Fibroblast of lung (primary cell): ENCODE measurements at regions not wholly inside any gene's neighbourhood (a gene's known extent, or its start where the extent isn't known, plus 50 kb on each side); places are given as distances from the start of the nearest gene placed in this dataset.

ENCODE experiments used
- DNase-seq, 2 donors: peaks; one replicate each; pipeline versions ENCODE4 v3.0.0 to v3.0.0-alpha.2; 2010; ENCODE audit warnings: low read depth in 2 of 2
- H2AFZ ChIP-seq: 2 replicates; pipeline ENCODE4 v1.5.1; 2012; ENCODE audit warnings: low read length, control low read depth, inconsistent platforms
- H3K27ac ChIP-seq: 2 replicates; pipeline ENCODE4 v1.5.1; 2011; ENCODE audit warnings: low read length, control low read depth; ENCODE audit not compliant: insufficient read depth
- H3K27me3 ChIP-seq: 2 replicates; pipeline ENCODE4 v1.5.1; 2011; ENCODE audit warnings: mild to moderate bottlenecking, low read length; ENCODE audit not compliant: control insufficient read depth, insufficient read depth
- H3K36me3 ChIP-seq: 2 replicates; pipeline ENCODE4 v1.5.1; 2011; ENCODE audit warnings: low read length; ENCODE audit not compliant: control insufficient read depth, insufficient read depth
- H3K4me1 ChIP-seq: 2 replicates; pipeline ENCODE4 v1.5.1; 2011; ENCODE audit warnings: low read length; ENCODE audit not compliant: control insufficient read depth, insufficient read depth; ENCODE audit errors: extremely low read depth
- H3K4me2 ChIP-seq: 2 replicates; pipeline ENCODE4 v1.5.1; 2011; ENCODE audit warnings: low read length, control low read depth; ENCODE audit not compliant: insufficient read depth; ENCODE audit errors: extremely low read depth
- H3K4me3 ChIP-seq, 4 experiments: fragments of 200-600 bp in 1 of 4; sonication (generic) in 1 of 4; replicated peaks in 1 of 4; 2 replicates each; pipeline ENCODE4 v1.5.1; 2011 to 2016; ENCODE audit warnings: low read length in 4 of 4, low read depth in 3 of 4, mild to moderate bottlenecking in 3 of 4, control low read depth in 2 of 4, inconsistent platforms in 1 of 4, mixed read lengths in 1 of 4; ENCODE audit not compliant: insufficient read depth in 1 of 4; ENCODE audit errors: control extremely low read depth in 1 of 4
- H3K79me2 ChIP-seq: 2 replicates; pipeline ENCODE4 v1.5.1; 2012; ENCODE audit warnings: mild to moderate bottlenecking, low read length, inconsistent platforms; ENCODE audit not compliant: control insufficient read depth, insufficient read depth
- H3K9ac ChIP-seq: 2 replicates; pipeline ENCODE4 v1.5.1; 2011; ENCODE audit warnings: mild to moderate bottlenecking, low read length, control low read depth; ENCODE audit not compliant: insufficient read depth
- H3K9me3 ChIP-seq: 2 replicates; pipeline ENCODE4 v1.5.1; 2012; ENCODE audit warnings: low read depth, low read length; ENCODE audit not compliant: control insufficient read depth, insufficient read depth
- H4K20me1 ChIP-seq: 2 replicates; pipeline ENCODE4 v1.5.1; 2011; ENCODE audit warnings: low read length; ENCODE audit not compliant: control insufficient read depth, insufficient read depth; ENCODE audit errors: extremely low read depth
- EZH2 ChIP-seq: IDR thresholded peaks from 2 replicates; pipeline ENCODE4 v1.5.1; 2012; ENCODE audit warnings: low read length, control low read depth, mild to moderate bottlenecking; ENCODE audit errors: missing control alignments
- TF ChIP-seq, protein P1 (sequence below), 2 donors: IDR thresholded peaks in 1 of 2; conservative IDR thresholded peaks in 1 of 2; 1 replicate in 1 of 2; 2 replicates in 1 of 2; pipeline ENCODE4 v1.5.1; 2011 to 2012; ENCODE audit warnings: low read length in 2 of 2, control low read depth in 1 of 2, inconsistent platforms in 1 of 2, low read depth in 1 of 2, mild to moderate bottlenecking in 1 of 2

GRCh38 chr4:8772499-8773123 is 99.0 kb downstream of the HMX1 start:
- Histone ChIP-seq H3K4me2 (no peak overlapping the region), H3K79me2 (no peaks in the 10 kb centered on the region), H3K9me3 (no peaks in the 10 kb centered on the region), H3K4me1 (no peaks in the 10 kb centered on the region), H2AFZ (no peak overlapping the region), H3K4me3 (no peak overlapping the region), H4K20me1 (no peaks in the 10 kb centered on the region), H3K36me3 (no peaks in the 10 kb centered on the region), H3K9ac (no peak overlapping the region), H3K27ac (no peak overlapping the region), H3K27me3 (no peaks in the 10 kb centered on the region)
- no peak for TF ChIP-seq EZH2
- TF ChIP-seq, protein P1, sequence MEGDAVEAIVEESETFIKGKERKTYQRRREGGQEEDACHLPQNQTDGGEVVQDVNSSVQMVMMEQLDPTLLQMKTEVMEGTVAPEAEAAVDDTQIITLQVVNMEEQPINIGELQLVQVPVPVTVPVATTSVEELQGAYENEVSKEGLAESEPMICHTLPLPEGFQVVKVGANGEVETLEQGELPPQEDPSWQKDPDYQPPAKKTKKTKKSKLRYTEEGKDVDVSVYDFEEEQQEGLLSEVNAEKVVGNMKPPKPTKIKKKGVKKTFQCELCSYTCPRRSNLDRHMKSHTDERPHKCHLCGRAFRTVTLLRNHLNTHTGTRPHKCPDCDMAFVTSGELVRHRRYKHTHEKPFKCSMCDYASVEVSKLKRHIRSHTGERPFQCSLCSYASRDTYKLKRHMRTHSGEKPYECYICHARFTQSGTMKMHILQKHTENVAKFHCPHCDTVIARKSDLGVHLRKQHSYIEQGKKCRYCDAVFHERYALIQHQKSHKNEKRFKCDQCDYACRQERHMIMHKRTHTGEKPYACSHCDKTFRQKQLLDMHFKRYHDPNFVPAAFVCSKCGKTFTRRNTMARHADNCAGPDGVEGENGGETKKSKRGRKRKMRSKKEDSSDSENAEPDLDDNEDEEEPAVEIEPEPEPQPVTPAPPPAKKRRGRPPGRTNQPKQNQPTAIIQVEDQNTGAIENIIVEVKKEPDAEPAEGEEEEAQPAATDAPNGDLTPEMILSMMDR (conservative IDR thresholded peaks at IDR 0.05 in 1 of 2, IDR thresholded peaks at IDR 0.05 in 1 of 2; ENCODE audit: low read depth in 1 of 2, low read length in 2 of 2) = no peak
- no peak for DNase-seq

DNA sequence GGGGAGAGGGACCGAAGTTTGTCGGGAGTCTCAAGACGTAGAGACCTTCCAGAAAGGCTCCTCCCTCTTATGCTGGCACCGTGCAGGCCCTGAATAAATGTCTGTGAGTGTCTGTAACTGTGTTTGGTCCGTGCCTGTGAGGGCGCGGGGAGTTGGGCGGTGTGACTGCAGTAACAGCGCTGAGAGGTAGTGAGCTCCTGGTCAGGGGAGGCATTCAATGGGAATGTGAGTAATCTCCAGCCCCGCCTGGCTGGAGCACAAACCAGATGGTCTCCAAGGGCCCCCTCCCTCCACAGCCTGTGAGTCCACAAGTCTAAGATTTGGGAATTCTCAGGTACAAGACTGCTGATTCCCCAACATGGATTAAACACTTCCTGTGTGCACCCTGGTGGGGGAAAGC is 100.0 kb downstream of the HMX1 start:
- Histone ChIP-seq H3K4me1 (no peaks in the 10 kb centered on the region), H3K79me2 (no peaks in the 10 kb centered on the region), H3K4me2 (no peak overlapping the region), H2AFZ (no peak overlapping the region), H3K9ac (no peak overlapping the region), H3K9me3 (no peaks in the 10 kb centered on the region), H3K27me3 (no peaks in the 10 kb centered on the region), H3K4me3 (no peak overlapping the region), H4K20me1 (no peaks in the 10 kb centered on the region), H3K27ac (no peak overlapping the region), H3K36me3 (no peaks in the 10 kb centered on the region)
- DNase-seq = no peak
- TF ChIP-seq EZH2 = no peak
- TF ChIP-seq, protein P1 (conservative IDR thresholded peaks at IDR 0.05 in 1 of 2, IDR thresholded peaks at IDR 0.05 in 1 of 2; ENCODE audit: low read depth in 1 of 2, low read length in 2 of 2) = no peak

- Histone ChIP-seq H3K79me2 (no peaks in the 10 kb centered on the region), H3K9me3 (no peaks in the 10 kb centered on the region), H3K27ac (no peak overlapping the region), H3K4me2 (no peak overlapping the region), H3K4me3 (no peak overlapping the region), H3K9ac (no peak overlapping the region), H3K4me1 (no peaks in the 10 kb centered on the region), H3K36me3 (no peaks in the 10 kb centered on the region), H4K20me1 (no peaks in the 10 kb centered on the region), H2AFZ (no peak overlapping the region), H3K27me3 (no peaks in the 10 kb centered on the region)
- no peak for DNase-seq
- TF ChIP-seq, protein P1 (conservative IDR thresholded peaks at IDR 0.05 in 1 of 2, IDR thresholded peaks at IDR 0.05 in 1 of 2; ENCODE audit: low read depth in 1 of 2, low read length in 2 of 2) = no peak
- TF ChIP-seq EZH2 = no peak
Observed at GRCh38 chr4:8771258-8771590, 100.4 kb downstream of the HMX1 start.
